Testis (tissue), 2 donors: ENCODE measurements at regions not wholly inside any gene's neighbourhood (a gene's known extent, or its start where the extent isn't known, plus 50 kb on each side); places are given as distances from the start of the nearest gene placed in this dataset.

ENCODE experiments used
- DNase-seq: peaks from one replicate; pipeline ENCODE4 v3.0.0-alpha.2; 2019
- H3K27ac ChIP-seq, 2 donors: fragments of 200-600 bp; sonication (generic); one replicate each; pipeline ENCODE4 v1.5.1; 2019
- H3K27me3 ChIP-seq: fragments of 200-600 bp; sonication (generic); one replicate; pipeline ENCODE4 v1.5.1; 2019
- H3K36me3 ChIP-seq: fragments of 200-600 bp; sonication (generic); one replicate; pipeline ENCODE4 v1.5.1; 2017; ENCODE audit warnings: low read depth; ENCODE audit errors: missing control alignments
- H3K4me1 ChIP-seq: fragments of 200-600 bp; sonication (generic); one replicate; pipeline ENCODE4 v1.5.1; 2019
- H3K4me3 ChIP-seq, 2 donors: fragments of 200-600 bp; sonication (generic); one replicate each; pipeline ENCODE4 v1.5.1; 2017 to 2019
- H3K9me3 ChIP-seq: fragments of 200-600 bp; sonication (generic); one replicate; pipeline ENCODE4 v1.5.1; 2017
- POLR2A ChIP-seq: fragments of 450-650 bp; IDR thresholded peaks from one replicate; pipeline ENCODE4 v1.6.1; 2017; ENCODE audit warnings: antibody characterized with exemption, mild to moderate bottlenecking, moderate library complexity
- WGBS, 2 donors: methylation state at CpG; one replicate each; pipeline ENCODE4 v1.1.5; 2018; 5-methylcytosine and 5-hydroxymethylcytosine counted together
- intact Hi-C: fragments of 100-400 bp; cut with DNase I; formaldehyde crosslinking; loops from one replicate; pipeline ENCODE4 v1.15.1; 2023; ENCODE audit warnings: low total_unique reads
- TF ChIP-seq, protein P1 (sequence below), 3 experiments: fragments of 450-650 bp in 2 of 3; fragments of 200-600 bp in 1 of 3; sonication (generic) in 1 of 3; IDR thresholded peaks; one replicate each; pipeline ENCODE4 v1.5.1; 2016 to 2019; ENCODE audit warnings: antibody characterized with exemption in 3 of 3, mild to moderate bottlenecking in 2 of 3, moderate library complexity in 1 of 3

DNA sequence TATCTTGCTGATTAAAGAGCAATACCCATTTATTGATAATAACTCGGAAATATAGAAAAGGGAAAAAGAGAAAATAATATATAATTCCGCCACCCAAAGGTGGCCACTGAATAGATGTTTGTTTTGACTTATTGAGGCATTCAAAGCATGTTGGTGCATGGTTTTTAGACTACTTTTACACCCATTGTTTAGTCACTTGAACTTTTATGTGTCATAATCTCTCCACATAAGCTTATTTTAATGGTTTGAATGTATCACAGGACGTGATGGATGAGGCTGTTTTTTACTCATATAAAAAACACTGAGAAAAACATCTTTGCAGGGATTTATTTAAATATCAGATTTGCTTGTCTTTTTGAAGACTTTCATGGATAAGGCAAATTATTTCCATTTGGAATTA, 120.4 kb downstream of the ACKR3 start:
- Histone ChIP-seq H3K36me3 (no peaks in the 10 kb centered on the region), H3K4me3 (no peak overlapping the region), H3K27ac (no peak overlapping the region), H3K4me1 (peaks cover 5% of the 10 kb centered on the region), H3K27me3 (no peaks in the 10 kb centered on the region), H3K9me3 (no peaks in the 10 kb centered on the region)
- 94% methylated on average over 3 of the region's 3 CpGs for WGBS, 2 donors
- DNase-seq, result no peak
- intact Hi-C loops, result no loop called here
- TF ChIP-seq, protein P1, sequence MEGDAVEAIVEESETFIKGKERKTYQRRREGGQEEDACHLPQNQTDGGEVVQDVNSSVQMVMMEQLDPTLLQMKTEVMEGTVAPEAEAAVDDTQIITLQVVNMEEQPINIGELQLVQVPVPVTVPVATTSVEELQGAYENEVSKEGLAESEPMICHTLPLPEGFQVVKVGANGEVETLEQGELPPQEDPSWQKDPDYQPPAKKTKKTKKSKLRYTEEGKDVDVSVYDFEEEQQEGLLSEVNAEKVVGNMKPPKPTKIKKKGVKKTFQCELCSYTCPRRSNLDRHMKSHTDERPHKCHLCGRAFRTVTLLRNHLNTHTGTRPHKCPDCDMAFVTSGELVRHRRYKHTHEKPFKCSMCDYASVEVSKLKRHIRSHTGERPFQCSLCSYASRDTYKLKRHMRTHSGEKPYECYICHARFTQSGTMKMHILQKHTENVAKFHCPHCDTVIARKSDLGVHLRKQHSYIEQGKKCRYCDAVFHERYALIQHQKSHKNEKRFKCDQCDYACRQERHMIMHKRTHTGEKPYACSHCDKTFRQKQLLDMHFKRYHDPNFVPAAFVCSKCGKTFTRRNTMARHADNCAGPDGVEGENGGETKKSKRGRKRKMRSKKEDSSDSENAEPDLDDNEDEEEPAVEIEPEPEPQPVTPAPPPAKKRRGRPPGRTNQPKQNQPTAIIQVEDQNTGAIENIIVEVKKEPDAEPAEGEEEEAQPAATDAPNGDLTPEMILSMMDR (IDR thresholded peaks at IDR 0.05), result no peak
- TF ChIP-seq POLR2A, result no peak

DNA sequence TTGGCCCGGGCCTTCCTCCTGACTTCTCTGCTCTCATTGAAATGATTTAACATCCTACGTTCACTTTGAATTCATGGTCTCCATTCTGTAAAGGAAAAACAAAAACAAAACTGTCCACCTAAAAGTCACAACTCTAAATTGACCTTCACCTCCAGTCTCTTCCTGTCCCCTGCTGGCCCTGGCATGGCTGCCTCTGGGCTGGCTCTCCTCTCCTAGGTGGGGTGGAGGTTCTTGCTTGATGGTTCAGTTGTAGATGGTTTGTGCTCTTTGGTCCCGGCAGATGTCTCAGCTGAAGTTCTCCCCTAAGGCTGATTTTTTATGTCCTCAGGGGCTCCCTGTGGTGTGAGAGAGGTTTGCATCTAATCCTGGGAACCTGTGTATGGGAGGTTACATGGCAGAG, 121.1 kb downstream of the ACKR3 start:
- DNase-seq, result no peak
- Histone ChIP-seq H3K27ac (no peak overlapping the region), H3K9me3 (no peaks in the 10 kb centered on the region), H3K27me3 (no peaks in the 10 kb centered on the region), H3K36me3 (no peaks in the 10 kb centered on the region), H3K4me1 (peaks cover 5% of the 10 kb centered on the region), H3K4me3 (no peak overlapping the region)
- no peak for TF ChIP-seq POLR2A
- TF ChIP-seq, protein P1 (IDR thresholded peaks at IDR 0.05), result no peak
- intact Hi-C loops, result no loop called here
- WGBS, 2 donors, result 88 to 92% methylated on average over 3 of the region's 3 CpGs

GRCh38 chr2:236691799-236692167, 122.2 kb downstream of the ACKR3 start:
- Histone ChIP-seq H3K36me3 (no peaks in the 10 kb centered on the region), H3K4me1 (peaks cover 5% of the 10 kb centered on the region), H3K27me3 (no peaks in the 10 kb centered on the region), H3K27ac (no peak overlapping the region), H3K9me3 (no peaks in the 10 kb centered on the region), H3K4me3 (no peak overlapping the region)
- DNase-seq, result no peak
- intact Hi-C loops, result no loop called here
- WGBS, 2 donors, result 76 to 79% methylated on average over 4 to 6 of the region's 6 CpGs
- TF ChIP-seq, protein P1 (IDR thresholded peaks at IDR 0.05), result no peak
- TF ChIP-seq POLR2A, result no peak

DNA sequence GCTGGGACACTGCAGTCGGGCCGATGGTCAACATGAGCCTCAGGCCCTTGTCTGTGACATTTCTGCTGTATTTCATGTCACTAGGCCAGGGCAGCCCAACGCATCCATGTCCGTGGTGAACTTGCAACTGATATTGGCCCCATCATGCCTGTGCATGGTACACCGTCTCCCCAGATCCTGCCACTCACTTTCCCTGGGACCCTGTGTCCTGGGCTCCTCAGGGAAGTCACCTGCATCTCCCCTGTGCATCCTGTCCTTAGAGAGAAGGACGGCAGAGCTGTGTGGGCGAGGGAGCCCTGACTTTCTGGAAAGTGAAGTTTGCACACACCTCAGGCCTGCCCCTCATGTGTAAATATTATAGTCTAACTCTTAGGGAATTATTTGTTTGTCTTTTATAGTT, 123.3 kb downstream of the ACKR3 start:
- no peaks in the 10 kb centered on the region for H3K36me3 ChIP-seq
- no peak for DNase-seq
- TF ChIP-seq, protein P1 (IDR thresholded peaks at IDR 0.05), result no peak
- TF ChIP-seq POLR2A, result no peak
- peaks cover 5% of the 10 kb centered on the region for H3K4me1 ChIP-seq
- WGBS, 2 donors, result 91 to 96% methylated on average over 7 of the region's 7 CpGs
- H3K27me3 ChIP-seq, result no peaks in the 10 kb centered on the region
- no peak overlapping the region for H3K4me3 ChIP-seq
- H3K9me3 ChIP-seq, result no peaks in the 10 kb centered on the region
- no peak overlapping the region for H3K27ac ChIP-seq
- intact Hi-C loops, result no loop called here

- TF ChIP-seq, protein P1 (IDR thresholded peaks at IDR 0.05), result no peak
- no peak for TF ChIP-seq POLR2A
- 83 to 89% methylated on average over 4 of the region's 4 CpGs for WGBS, 2 donors
- Histone ChIP-seq H3K9me3 (no peaks in the 10 kb centered on the region), H3K36me3 (no peaks in the 10 kb centered on the region), H3K4me1 (peaks cover 5% of the 10 kb centered on the region), H3K4me3 (no peak overlapping the region), H3K27ac (no peak overlapping the region), H3K27me3 (no peaks in the 10 kb centered on the region)
- no peak for DNase-seq
- intact Hi-C loops, result no loop called here
Measured at GRCh38 chr2:236693531-236693930, 123.9 kb downstream of the ACKR3 start.
